GM12873 (cell line): ENCODE measurements at regions not wholly inside any gene's neighbourhood (a gene's known extent, or its start where the extent isn't known, plus 50 kb on each side); places are given as distances from the start of the nearest gene placed in this dataset.

Source experiments
- CTCF ChIP-seq: IDR thresholded peaks from 2 replicates; pipeline ENCODE4 v1.5.1; 2012; ENCODE audit warnings: low read depth, mild to moderate bottlenecking, moderate library complexity, low read length, control low read depth; ENCODE audit not compliant: insufficient read depth; ENCODE audit errors: missing control alignments

DNA sequence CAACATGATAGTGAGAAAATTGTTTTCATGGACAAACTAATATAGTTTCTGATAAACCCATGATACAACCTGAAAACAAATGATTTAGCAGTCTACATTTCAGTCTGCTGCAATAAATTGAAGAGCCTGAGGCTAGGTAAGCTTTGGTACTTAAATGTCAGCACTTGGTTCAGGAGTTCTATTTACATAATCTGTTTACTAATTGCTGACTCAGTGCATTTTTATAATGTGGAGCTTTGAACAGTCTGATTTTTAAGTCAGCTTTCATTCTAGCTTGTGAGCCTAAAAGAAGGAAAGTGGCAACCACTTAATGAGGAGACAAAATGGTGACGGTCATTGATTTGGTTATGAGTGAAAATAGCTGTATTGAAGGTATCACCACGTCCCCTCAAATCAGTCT, 488.6 kb downstream of the CPS1 start:
- no peak for TF ChIP-seq CTCF

DNA sequence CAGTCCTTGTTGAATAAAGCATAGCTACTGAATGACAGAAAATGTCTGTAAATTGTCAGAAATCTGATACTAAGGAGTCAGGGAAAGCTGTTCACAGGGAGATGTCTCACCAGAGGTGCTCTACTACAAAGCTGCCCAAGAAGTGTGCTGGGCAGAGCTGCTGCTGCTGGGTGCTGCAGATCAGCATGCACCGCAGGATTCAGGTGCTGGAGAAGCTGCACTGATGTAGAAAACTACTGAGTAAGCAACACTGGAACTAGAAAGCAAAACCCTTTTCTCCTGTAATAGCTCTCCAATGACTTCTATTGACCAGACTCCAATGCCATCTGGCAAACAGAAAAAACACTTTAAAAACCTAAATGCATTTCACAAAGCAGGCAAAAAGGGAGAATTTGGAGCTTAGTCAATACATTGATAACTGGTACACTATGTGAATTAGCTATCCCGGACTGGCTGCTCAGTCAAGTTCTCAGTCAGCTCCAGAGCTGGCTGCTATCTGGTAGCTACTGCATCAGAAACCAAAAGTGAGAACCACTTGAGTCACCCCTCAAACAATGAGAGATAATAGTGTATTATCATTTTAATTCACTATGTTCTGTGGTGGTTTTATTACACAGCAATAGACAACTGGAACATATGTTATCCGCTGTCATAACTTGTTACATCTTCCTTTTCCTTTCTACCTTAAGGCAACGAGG, 493.1 kb downstream of the CPS1 start:
- TF ChIP-seq CTCF, result no peak

GRCh38 chr2:211055438-211055837, 499.0 kb downstream of the CPS1 start:
- no peak for TF ChIP-seq CTCF

DNA sequence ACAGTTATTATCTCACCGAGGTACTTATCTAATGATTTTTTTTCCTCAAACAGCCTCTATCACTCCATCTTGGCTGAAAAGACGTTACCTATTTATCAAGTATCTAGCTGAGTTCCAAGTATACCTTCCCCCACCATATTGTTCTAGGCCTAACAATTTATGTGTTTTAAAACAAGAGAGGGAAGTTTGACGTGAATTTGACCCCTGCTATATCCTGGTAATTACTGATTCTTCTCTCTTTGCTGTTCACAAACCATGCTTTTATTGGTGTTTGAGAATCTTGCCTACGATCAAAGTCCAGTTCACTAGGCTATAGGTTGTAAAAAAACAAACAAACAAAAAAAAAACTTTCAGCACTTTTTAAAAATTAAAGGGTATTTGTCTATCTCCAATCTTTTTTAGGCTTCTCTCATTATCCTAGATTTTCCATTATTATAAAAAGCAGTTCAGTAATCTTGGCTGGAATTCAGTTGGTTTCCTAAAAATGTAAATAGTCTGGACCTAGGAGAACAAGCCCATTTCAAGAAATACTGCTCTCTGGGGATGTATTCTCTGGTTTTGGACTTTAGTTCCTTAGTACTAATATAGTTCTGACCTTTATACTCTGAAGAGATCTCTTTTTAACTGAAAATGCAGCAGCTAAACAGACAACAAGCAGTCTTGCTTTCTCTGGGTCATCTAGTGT, 505.4 kb downstream of the CPS1 start:
- no peak for TF ChIP-seq CTCF

DNA sequence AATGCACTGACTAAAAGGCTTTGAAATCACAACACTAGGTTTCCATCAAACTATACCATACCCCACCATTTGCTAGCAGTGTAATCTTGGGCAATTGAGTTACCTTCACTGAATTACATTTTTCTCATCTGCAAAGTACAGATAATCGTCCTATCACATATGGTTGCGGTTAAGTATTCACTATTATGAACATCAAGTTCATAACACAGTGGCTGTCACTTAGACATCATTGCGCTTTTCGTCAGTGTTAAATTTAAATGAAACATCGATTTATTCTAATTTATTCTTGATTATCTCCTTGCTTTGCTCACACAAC, 505.9 kb downstream of the CPS1 start:
- no peak for TF ChIP-seq CTCF

- no peak for TF ChIP-seq CTCF
Observed at GRCh38 chr2:211067029-211067428, 510.6 kb downstream of the CPS1 start.

DNA sequence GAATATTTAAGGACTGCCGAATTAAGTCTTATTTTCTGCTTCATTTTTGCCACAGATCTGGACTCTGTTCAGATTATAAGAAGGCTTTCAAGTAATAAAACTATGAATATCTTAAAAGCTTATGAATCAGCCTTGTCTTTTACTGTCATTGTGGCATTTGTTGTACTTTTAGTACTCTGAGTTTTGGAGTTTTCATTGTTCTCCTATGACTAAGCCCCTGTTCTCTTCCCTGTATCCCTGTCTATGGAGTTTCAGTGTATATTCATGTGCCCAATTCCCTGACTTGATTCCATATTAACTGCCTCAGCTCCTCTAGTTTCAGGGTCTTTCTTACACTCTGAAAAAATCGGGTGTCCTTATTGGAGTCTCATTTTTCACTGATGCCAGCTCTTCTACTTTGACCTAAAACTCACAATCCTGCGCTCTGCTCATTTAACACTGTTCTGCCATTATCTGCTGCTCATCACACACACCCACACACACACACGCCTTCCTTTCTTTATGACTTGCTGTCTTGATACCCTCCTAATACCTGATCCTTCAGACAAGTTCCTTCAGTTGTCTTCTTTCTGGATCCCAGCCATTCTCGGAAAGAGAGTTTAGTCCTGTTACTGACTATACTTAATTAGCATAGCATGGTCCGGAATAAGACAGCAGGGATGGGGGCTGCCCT, 511.8 kb downstream of the CPS1 start:
- TF ChIP-seq CTCF, result no peak
